Uterus (tissue), 2 donors: ENCODE measurements at regions not wholly inside any gene's neighbourhood (a gene's known extent, or its start where the extent isn't known, plus 50 kb on each side); places are given as distances from the start of the nearest gene placed in this dataset.

Source experiments
- CTCF ChIP-seq, 4 experiments: fragments of 200-600 bp in 2 of 4; fragments of 450-650 bp in 2 of 4; sonication (generic) in 2 of 4; IDR thresholded peaks; one replicate each; pipeline ENCODE4 v1.5.1; 2016 to 2019; ENCODE audit warnings: antibody characterized with exemption in 4 of 4, mild to moderate bottlenecking in 2 of 4, moderate library complexity in 1 of 4
- POLR2A ChIP-seq, 2 donors: fragments of 450-650 bp; IDR thresholded peaks; one replicate each; pipeline ENCODE4 v1.6.1; 2016; ENCODE audit warnings: antibody characterized with exemption in 2 of 2, mild to moderate bottlenecking in 1 of 2, moderate library complexity in 1 of 2

DNA sequence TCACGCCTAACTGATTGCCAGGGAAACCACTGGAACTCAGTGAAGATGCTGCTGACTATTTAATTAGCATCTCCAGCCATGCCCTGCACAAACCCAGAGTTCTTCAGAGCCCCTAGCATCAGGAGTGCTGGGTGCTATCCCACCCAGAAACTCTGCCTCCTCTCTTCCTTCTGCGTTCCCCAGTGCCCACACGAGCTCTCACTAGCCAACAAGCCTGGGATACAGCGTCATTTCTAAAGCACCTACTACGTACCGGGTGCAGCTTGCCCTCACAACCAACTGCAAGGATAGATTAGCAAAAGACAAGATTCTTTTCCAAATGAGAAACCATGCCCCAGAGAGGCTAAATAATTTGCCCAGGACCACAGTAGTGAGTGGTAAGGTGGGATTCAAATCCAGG, 105.2 kb upstream of the FOXP4 start:
- TF ChIP-seq CTCF (IDR thresholded peaks at IDR 0.05) (no peak), POLR2A (IDR thresholded peaks at IDR 0.05) (no peak)
